ENCODE measurements at regions not wholly inside any gene's neighbourhood (a gene's known extent, or its start where the extent isn't known, plus 50 kb on each side); places are given as distances from the start of the nearest gene placed in this dataset.

GRCh38 chr6:71153755-71154325 is 134.8 kb upstream of the OGFRL1 start:
- TF ChIP-seq CTCF (IDR thresholded peaks at IDR 0.05) (no peak), POLR2A (IDR thresholded peaks at IDR 0.05) (no peak)

Measured in body of pancreas (tissue), 4 donors.